ENCODE measurements at regions not wholly inside any gene's neighbourhood (a gene's known extent, or its start where the extent isn't known, plus 50 kb on each side); places are given as distances from the start of the nearest gene placed in this dataset.

GRCh38 chr9:78595200-78595945 is 298.4 kb downstream of the PSAT1 start:
- H3K79me2 ChIP-seq (ENCODE audit: insufficient read depth, low read length) = no peaks in the 10 kb centered on the region
- no peaks in the 10 kb centered on the region for H4K20me1 ChIP-seq (ENCODE audit: insufficient read depth, low read length)
- Mint-ChIP-seq H3K27ac (peak overlapping the region in 1 of 7 donors; percentile 12), H3K4me3 (no peak overlapping the region), H3K4me1 (peaks cover 9% of the 10 kb centered on the region), H3K9me3 (peaks cover 0 to 2% (median 0%) of the 10 kb centered on the region in 7 donors), H3K36me3 (no peaks in the 10 kb centered on the region), H3K27me3 (ENCODE audit: low read depth in 3 of 3) (no peaks in the 10 kb centered on the region)
- TF ChIP-seq CTCF (IDR thresholded peaks at IDR 0.05) = no peak
- H3K9ac ChIP-seq (ENCODE audit: insufficient read depth, low read length, poor library complexity, severe bottlenecking) = no peak overlapping the region
- H3K27me3 ChIP-seq (ENCODE audit: control insufficient read depth in 2 of 2, insufficient read depth in 2 of 2, low read length in 2 of 2) = no peaks in the 10 kb centered on the region
- 95% methylated on average over 4 of the region's 5 CpGs for WGBS (ENCODE audit: insufficient coverage)
- intact Hi-C loops (cut with micrococcal nuclease) = no loop called here
- no peak overlapping the region for H3K4me3 ChIP-seq (replicated peaks in 1 of 3; ENCODE audit: low read depth in 2 of 3, low read length in 3 of 3)
- H3K4me1 ChIP-seq (ENCODE audit: control insufficient read depth in 1 of 2, insufficient read depth in 2 of 2, low read length in 2 of 2) = no peaks in the 10 kb centered on the region
- H3K9me3 ChIP-seq (replicated peaks in 1 of 2; ENCODE audit: control insufficient read depth in 1 of 2, insufficient read depth in 1 of 2, low read length in 2 of 2) = no peaks in the 10 kb centered on the region
- H2AFZ ChIP-seq (ENCODE audit: insufficient read depth, low read depth, low read length, poor library complexity, severe bottlenecking) = no peak overlapping the region
- no peak for DNase-seq
- no peaks in the 10 kb centered on the region for H3K36me3 ChIP-seq (replicated peaks in 1 of 2; ENCODE audit: control insufficient read depth in 1 of 2, insufficient read depth in 2 of 2, low read length in 2 of 2)
- no peak overlapping the region for H3K4me2 ChIP-seq (replicated peaks; ENCODE audit: extremely low read depth, low read length, poor library complexity, severe bottlenecking)
- no peak overlapping the region for H3K27ac ChIP-seq (ENCODE audit: low read depth in 1 of 2, low read length in 2 of 2)

- TF ChIP-seq CTCF (IDR thresholded peaks at IDR 0.05) = no peak
- no peaks in the 10 kb centered on the region for H3K9me3 ChIP-seq (replicated peaks in 1 of 2; ENCODE audit: control insufficient read depth in 1 of 2, insufficient read depth in 1 of 2, low read length in 2 of 2)
- DNase-seq = no peak
- H3K9me3 Mint-ChIP-seq = peaks cover 0 to 2% (median 0%) of the 10 kb centered on the region in 7 donors
- no peaks in the 10 kb centered on the region for H4K20me1 ChIP-seq (ENCODE audit: insufficient read depth, low read length)
- no peak overlapping the region for H3K4me2 ChIP-seq (replicated peaks; ENCODE audit: extremely low read depth, low read length, poor library complexity, severe bottlenecking)
- no peaks in the 10 kb centered on the region for H3K27me3 Mint-ChIP-seq (ENCODE audit: low read depth in 3 of 3)
- H3K9ac ChIP-seq (ENCODE audit: insufficient read depth, low read length, poor library complexity, severe bottlenecking) = no peak overlapping the region
- no peaks in the 10 kb centered on the region for H3K4me1 ChIP-seq (ENCODE audit: control insufficient read depth in 1 of 2, insufficient read depth in 2 of 2, low read length in 2 of 2)
- H2AFZ ChIP-seq (ENCODE audit: insufficient read depth, low read depth, low read length, poor library complexity, severe bottlenecking) = no peak overlapping the region
- H3K36me3 Mint-ChIP-seq = no peaks in the 10 kb centered on the region
- H3K36me3 ChIP-seq (replicated peaks in 1 of 2; ENCODE audit: control insufficient read depth in 1 of 2, insufficient read depth in 2 of 2, low read length in 2 of 2) = no peaks in the 10 kb centered on the region
- H3K4me3 ChIP-seq (replicated peaks in 1 of 3; ENCODE audit: low read depth in 2 of 3, low read length in 3 of 3) = no peak overlapping the region
- H3K27me3 ChIP-seq (ENCODE audit: control insufficient read depth in 2 of 2, insufficient read depth in 2 of 2, low read length in 2 of 2) = no peaks in the 10 kb centered on the region
- 98% methylated on average over 3 of the region's 3 CpGs for WGBS (ENCODE audit: insufficient coverage)
- H3K79me2 ChIP-seq (ENCODE audit: insufficient read depth, low read length) = no peaks in the 10 kb centered on the region
- intact Hi-C loops (cut with micrococcal nuclease) = no loop called here
- peaks cover 5% of the 10 kb centered on the region for H3K4me1 Mint-ChIP-seq
- H3K27ac ChIP-seq (ENCODE audit: low read depth in 1 of 2, low read length in 2 of 2) = no peak overlapping the region
- no peak overlapping the region for H3K27ac Mint-ChIP-seq
- no peak overlapping the region for H3K4me3 Mint-ChIP-seq
These were observed 299.4 kb downstream of the PSAT1 start for GRCh38 chr9:78596346-78596745.

All from CD14-positive monocyte (primary cell).